Activated naive CD4-positive, alpha-beta T cell (primary cell): ENCODE measurements at regions not wholly inside any gene's neighbourhood (a gene's known extent, or its start where the extent isn't known, plus 50 kb on each side); places are given as distances from the start of the nearest gene placed in this dataset.

Source experiments
- DNase-seq, 4 experiments: peaks; one replicate each; lab custom pipeline; 2025; lab: John Stamatoyannopoulos, UW

- DNase-seq, result no peak
Measured at GRCh38 chr4:22103768-22104167, 155.2 kb upstream of the KCNIP4 start.

- no peak for DNase-seq
Measured at GRCh38 chr4:22099896-22100295, 151.3 kb upstream of the KCNIP4 start.

GRCh38 chr4:22097596-22097995 is 149.0 kb upstream of the KCNIP4 start:
- no peak for DNase-seq

GRCh38 chr4:22094217-22094616 is 145.6 kb upstream of the KCNIP4 start:
- DNase-seq, result no peak

- no peak for DNase-seq
Measured at GRCh38 chr4:22093126-22093525, 144.6 kb upstream of the KCNIP4 start.

- no peak for DNase-seq
Measured at GRCh38 chr4:22091906-22092305, 143.3 kb upstream of the KCNIP4 start.

- no peak for DNase-seq
Measured at GRCh38 chr4:22091352-22091717, 142.8 kb upstream of the KCNIP4 start.

GRCh38 chr4:22090661-22091351 is 142.2 kb upstream of the KCNIP4 start:
- DNase-seq, result no peak

- no peak for DNase-seq
Measured at GRCh38 chr4:22077571-22077970, 129.0 kb upstream of the KCNIP4 start.

- DNase-seq, result no peak
Measured at GRCh38 chr4:22072726-22073125, 124.2 kb upstream of the KCNIP4 start.

GRCh38 chr4:22072240-22072639 is 123.7 kb upstream of the KCNIP4 start:
- no peak for DNase-seq

- DNase-seq, result no peak
Measured at GRCh38 chr4:22071749-22072148, 123.2 kb upstream of the KCNIP4 start.

GRCh38 chr4:22070256-22070655 is 121.7 kb upstream of the KCNIP4 start:
- no peak for DNase-seq

GRCh38 chr4:22063613-22064012 is 115.0 kb upstream of the KCNIP4 start:
- DNase-seq, result no peak

- DNase-seq, result no peak
Measured at GRCh38 chr4:22062676-22063075, 114.1 kb upstream of the KCNIP4 start.

GRCh38 chr4:22055954-22056353 is 107.4 kb upstream of the KCNIP4 start:
- DNase-seq, result no peak

GRCh38 chr4:22052076-22052475 is 103.5 kb upstream of the KCNIP4 start:
- DNase-seq, result no peak

- DNase-seq, result no peak
Measured at GRCh38 chr4:22048323-22048722, 99.8 kb upstream of the KCNIP4 start.

GRCh38 chr4:22047793-22048192 is 99.2 kb upstream of the KCNIP4 start:
- no peak for DNase-seq

- no peak for DNase-seq
Measured at GRCh38 chr4:22045051-22045630, 96.6 kb upstream of the KCNIP4 start.

GRCh38 chr4:22031423-22031822 is 82.9 kb upstream of the KCNIP4 start:
- no peak for DNase-seq

GRCh38 chr4:22030881-22031280 is 82.3 kb upstream of the KCNIP4 start:
- no peak for DNase-seq

GRCh38 chr4:22030307-22030706 is 81.7 kb upstream of the KCNIP4 start:
- DNase-seq, result no peak

GRCh38 chr4:22029803-22030202 is 81.2 kb upstream of the KCNIP4 start:
- no peak for DNase-seq
